Prostate gland (tissue), 2 donors: ENCODE measurements at regions not wholly inside any gene's neighbourhood (a gene's known extent, or its start where the extent isn't known, plus 50 kb on each side); places are given as distances from the start of the nearest gene placed in this dataset.

ENCODE experiments used
- POLR2A ChIP-seq: fragments of 450-650 bp; IDR thresholded peaks from one replicate; pipeline ENCODE4 v1.6.1; 2016; ENCODE audit warnings: antibody characterized with exemption, mild to moderate bottlenecking
- POLR2AphosphoS5 ChIP-seq: sonication (generic); formaldehyde crosslinking; IDR thresholded peaks from one replicate; pipeline ENCODE4 v1.6.1; 2017; ENCODE audit warnings: antibody characterized with exemption
- TF ChIP-seq, protein P1 (sequence below), 4 experiments: fragments of 200-600 bp in 2 of 4; fragments of 450-650 bp in 2 of 4; sonication (generic) in 2 of 4; IDR thresholded peaks; 1 replicate in 3 of 4; 2 replicates in 1 of 4; pipeline ENCODE4 v1.5.1; 2016 to 2019; ENCODE audit warnings: antibody characterized with exemption in 4 of 4, mild to moderate bottlenecking in 2 of 4, moderate library complexity in 2 of 4

GRCh38 chr12:65603438-65604351 lies 220.6 kb upstream of the HMGA2 start:
- TF ChIP-seq, protein P1, sequence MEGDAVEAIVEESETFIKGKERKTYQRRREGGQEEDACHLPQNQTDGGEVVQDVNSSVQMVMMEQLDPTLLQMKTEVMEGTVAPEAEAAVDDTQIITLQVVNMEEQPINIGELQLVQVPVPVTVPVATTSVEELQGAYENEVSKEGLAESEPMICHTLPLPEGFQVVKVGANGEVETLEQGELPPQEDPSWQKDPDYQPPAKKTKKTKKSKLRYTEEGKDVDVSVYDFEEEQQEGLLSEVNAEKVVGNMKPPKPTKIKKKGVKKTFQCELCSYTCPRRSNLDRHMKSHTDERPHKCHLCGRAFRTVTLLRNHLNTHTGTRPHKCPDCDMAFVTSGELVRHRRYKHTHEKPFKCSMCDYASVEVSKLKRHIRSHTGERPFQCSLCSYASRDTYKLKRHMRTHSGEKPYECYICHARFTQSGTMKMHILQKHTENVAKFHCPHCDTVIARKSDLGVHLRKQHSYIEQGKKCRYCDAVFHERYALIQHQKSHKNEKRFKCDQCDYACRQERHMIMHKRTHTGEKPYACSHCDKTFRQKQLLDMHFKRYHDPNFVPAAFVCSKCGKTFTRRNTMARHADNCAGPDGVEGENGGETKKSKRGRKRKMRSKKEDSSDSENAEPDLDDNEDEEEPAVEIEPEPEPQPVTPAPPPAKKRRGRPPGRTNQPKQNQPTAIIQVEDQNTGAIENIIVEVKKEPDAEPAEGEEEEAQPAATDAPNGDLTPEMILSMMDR (IDR thresholded peaks at IDR 0.05) = no peak
- TF ChIP-seq POLR2A (no peak), POLR2AphosphoS5 (no peak)
